DMS114 treated with DMSO at 0.1 percent for 48 hours (cell line): ENCODE measurements at regions not wholly inside any gene's neighbourhood (a gene's known extent, or its start where the extent isn't known, plus 50 kb on each side); places are given as distances from the start of the nearest gene placed in this dataset.
"Not testable (repeated sequence)": the region's sequence is repeated elsewhere in the genome, so short reads cannot be mapped to it uniquely, and the experiment has no call there.

Source experiments
- DNase-seq: peaks from one replicate; lab custom pipeline; 2025; ENCODE audit not compliant: unreplicated experiment; lab: John Stamatoyannopoulos, UW

DNA sequence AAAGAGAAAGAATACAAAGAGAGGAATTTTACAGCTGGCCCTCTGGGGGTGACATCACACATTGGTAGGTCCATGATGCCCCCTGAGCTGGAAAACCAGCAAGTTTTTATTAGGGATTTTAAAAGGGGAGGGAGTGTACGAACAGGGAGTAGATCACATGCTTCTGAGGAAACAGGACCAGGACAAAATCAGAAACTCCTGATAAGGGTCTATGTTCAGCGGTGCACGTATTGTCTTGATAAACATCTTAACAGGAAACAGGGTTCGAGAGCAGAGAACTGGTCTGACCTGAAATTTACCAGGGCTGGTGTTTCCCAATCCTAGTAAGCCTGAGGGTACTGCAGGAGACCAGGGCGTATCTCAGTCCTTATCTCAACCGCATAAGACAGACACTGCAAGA, 530.6 kb upstream of the ZNF717 start:
- not testable (repeated sequence) for DNase-seq

- no peak for DNase-seq
These were observed 536.3 kb upstream of the ZNF717 start for GRCh38 chr3:76321614-76322013.

DNA sequence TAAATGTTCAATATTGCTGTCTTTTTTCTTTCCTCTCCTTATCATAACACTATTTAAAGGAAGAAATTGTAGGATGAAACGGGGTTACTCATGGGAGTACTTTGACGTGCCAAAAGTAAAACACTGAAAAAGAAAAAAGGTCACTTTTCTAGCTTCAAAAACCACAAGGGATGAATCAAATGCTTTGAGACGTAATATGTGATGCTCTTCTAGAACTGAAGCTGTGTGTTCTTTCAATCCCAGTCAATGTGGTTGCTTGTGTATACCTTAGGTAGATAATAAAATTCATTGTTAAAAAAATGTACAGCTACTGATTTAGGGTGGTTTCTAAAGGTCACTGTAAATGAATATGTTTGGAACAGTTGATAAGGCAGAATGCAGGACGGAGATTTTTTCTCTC, 538.8 kb upstream of the ZNF717 start:
- DNase-seq = no peak

GRCh38 chr3:76345878-76346277, 560.5 kb upstream of the ZNF717 start:
- DNase-seq = no peak

GRCh38 chr3:76346690-76347089, 561.3 kb upstream of the ZNF717 start:
- no peak for DNase-seq

DNA sequence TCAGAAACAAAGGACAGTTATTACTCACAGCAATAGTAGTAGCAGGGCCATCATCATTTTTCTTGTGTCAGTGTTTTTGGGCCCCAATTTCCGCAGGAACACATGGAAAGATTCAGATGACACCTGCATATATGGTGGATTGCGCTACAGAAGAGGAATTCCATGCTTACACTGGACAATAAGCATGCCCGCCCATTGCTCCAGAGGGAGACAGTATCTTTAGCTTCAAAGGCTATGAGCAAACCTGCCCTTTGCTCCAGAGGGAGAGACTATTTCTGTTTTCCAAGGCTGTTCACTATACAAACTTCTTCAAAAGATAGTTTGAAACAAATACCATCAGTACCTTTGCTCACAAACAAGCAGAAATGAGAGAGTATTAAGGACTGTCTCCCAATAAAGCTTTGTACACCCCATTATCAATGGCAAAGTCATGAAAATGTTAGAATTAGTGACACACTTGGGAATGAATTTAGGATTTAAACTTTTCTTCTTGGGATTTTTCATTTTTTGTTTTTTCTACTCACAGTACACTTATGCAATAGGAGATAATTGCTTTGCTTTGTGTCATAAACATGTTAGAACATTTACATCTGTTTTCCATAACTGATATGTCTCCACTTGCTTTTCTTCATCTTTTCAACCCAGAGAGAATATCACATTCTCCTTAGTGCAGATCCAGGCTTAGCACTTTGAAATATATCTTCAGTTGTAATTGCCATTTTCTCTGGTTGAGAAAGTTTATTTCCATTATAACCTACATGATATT, 564.5 kb upstream of the ZNF717 start:
- DNase-seq = no peak

GRCh38 chr3:76352051-76352450, 566.7 kb upstream of the ZNF717 start:
- no peak for DNase-seq

GRCh38 chr3:76352511-76353284, 567.3 kb upstream of the ZNF717 start:
- no peak for DNase-seq

GRCh38 chr3:76353683-76354082, 568.3 kb upstream of the ZNF717 start:
- DNase-seq = no peak

DNA sequence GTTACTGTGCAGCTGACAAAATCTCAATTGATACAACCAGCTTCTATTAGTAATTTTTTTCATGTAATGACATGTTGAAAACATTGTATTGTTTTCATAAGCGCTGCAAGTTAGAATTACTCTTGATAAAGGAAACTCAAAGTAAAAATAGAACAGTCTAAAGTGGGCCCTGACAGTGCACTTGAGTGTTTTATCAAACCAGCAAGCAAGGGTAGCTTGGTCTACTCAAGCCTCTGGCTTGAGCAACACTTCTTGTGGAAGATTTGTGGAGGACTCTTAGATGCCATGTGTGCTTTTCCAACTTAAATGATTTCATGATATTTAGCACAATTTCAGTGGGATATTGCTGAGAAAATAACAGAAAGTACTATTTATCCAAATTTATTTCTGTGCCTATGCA, 575.7 kb upstream of the ZNF717 start:
- DNase-seq = no peak

DNA sequence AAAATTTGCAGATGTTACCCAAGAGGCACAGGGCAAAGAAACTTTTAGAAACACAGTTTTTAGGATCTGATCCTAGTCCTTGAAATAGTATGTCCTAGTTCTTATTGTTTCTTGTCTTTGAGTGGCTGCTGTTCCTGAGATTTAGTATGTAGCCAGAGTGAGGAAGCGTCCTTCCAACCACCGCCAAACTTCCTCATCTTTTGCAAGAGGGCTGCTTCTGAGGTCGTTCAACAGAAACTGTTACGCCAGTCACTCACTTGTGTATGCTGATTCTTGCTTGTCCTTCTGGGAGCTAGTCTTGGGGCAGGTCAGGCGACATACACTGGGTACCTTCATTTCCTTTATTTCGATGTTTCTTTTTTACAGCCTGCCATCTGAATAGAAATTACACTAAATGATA, 577.3 kb upstream of the ZNF717 start:
- DNase-seq = no peak

- no peak for DNase-seq
These were observed 579.9 kb upstream of the ZNF717 start for GRCh38 chr3:76365275-76365674.

DNA sequence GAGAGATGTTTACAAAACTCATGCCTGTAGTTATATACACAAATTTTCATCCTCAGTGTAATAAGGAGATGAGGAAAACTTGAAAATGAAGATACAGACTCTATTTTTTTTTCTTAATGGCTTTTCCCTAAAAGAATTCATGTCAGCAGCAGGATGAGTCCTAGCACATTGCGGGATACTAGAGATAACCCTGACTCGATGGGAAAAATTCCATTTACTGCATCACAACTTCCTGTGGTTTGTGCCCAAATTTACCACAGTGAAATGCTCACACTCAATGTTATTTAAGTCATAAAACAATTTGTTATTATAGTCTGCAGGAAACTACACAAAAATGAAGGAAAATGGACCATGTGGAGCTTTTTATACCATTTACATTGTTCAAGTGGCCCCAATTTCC, 581.9 kb upstream of the ZNF717 start:
- no peak for DNase-seq

- DNase-seq = no peak
These were observed 583.8 kb upstream of the ZNF717 start for GRCh38 chr3:76369170-76369569.

DNA sequence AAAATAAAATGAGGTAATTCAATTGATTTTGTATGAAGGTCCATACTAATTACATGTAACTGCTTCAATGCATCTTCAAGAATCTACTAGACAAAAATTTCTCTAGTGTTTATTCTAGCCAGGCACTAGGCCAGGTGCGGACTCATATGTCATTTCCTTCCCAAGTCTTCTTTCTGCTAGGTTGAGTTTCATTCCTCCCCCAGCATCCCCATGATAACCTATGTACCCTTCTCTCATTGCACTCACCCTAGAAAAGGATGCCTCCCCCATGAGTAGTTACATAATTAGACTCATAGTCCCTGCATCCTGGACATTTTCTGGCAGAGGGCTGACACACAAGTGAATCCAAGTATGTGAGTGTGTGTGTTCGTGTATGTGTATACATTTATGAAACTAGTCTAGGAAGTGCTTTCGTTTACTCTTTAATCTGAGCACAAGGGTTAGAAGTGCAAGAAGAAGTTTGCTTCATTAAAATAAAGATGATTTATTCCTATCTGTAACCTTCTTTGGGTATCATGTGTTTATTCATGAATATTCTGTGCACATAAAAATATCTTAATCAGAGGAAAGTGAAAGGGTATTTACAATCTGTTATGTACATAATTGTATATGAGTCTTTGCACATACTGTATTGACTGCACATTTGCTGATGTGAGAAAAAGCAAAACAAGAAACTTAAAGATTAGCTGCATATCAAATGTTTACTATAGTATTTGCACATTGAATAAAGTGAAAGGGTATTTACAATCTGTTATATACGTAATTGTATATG, 585.6 kb upstream of the ZNF717 start:
- no peak for DNase-seq

- DNase-seq = no peak
These were observed 587.1 kb upstream of the ZNF717 start for GRCh38 chr3:76372497-76372896.

DNA sequence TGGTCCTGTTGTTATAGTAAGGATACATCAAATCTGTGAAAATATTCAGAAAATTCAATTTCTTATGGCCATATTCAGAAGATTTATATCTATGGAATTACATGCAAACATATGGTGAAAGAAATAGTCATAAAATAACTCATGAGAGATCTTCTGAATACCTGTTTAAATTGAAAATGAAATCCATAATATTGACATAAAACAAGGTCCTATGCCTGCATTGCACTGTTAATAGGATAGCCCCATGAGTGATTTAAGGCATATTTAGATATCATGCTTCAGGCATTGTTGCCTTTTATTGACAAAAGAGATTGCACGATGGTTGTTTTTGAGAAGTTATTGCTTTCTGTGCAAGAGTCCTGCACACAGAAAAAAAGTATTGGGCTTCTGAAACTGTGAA, 591.7 kb upstream of the ZNF717 start:
- DNase-seq = no peak

- no peak for DNase-seq
These were observed 593.4 kb upstream of the ZNF717 start for GRCh38 chr3:76378789-76379188.

- DNase-seq = no peak
These were observed 598.4 kb upstream of the ZNF717 start for GRCh38 chr3:76383781-76384180.

GRCh38 chr3:76387000-76387399, 601.7 kb upstream of the ZNF717 start:
- DNase-seq = no peak

DNA sequence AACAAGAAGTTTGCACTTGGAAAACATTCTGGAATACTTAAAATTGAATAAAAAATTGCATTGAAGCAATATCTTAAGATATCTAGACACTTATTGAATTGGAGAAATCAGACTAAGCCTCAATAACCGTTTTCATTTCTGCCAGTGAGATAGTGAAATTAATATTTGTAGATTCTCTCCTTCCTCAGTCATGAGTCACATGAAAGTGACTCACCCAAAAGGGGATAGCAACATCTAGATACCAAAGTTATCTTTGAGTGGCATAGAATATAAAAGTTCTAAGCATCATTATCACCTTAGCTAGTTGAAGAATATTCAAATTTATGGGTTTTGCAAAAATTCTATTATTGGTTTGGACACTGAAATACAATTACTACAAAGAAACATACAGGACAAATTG, 614.8 kb upstream of the ZNF717 start:
- no peak for DNase-seq

- DNase-seq = no peak
These were observed 617.6 kb upstream of the ZNF717 start for GRCh38 chr3:76402926-76403325.
